GM21381 (cell line): ENCODE measurements at regions not wholly inside any gene's neighbourhood (a gene's known extent, or its start where the extent isn't known, plus 50 kb on each side); places are given as distances from the start of the nearest gene placed in this dataset.
"Not testable (repeated sequence)": the region's sequence is repeated elsewhere in the genome, so short reads cannot be mapped to it uniquely, and the experiment has no call there.

Source experiments
- ATAC-seq: cut with Tn5 transposase; IDR thresholded peaks from one replicate; pipeline ENCODE4 v1.9.1; 2021; ENCODE audit warnings: mild to moderate bottlenecking, moderate library complexity; ENCODE audit not compliant: unreplicated experiment

- no peak for ATAC-seq
These were observed 156.5 kb upstream of the SGCD start for GRCh38 chr5:156170351-156170961.

- no peak for ATAC-seq
These were observed 152.7 kb upstream of the SGCD start for GRCh38 chr5:156174225-156174624.

GRCh38 chr5:156178117-156178516 is 148.8 kb upstream of the SGCD start:
- ATAC-seq = no peak

GRCh38 chr5:156181656-156182055 is 145.3 kb upstream of the SGCD start:
- ATAC-seq = no peak

GRCh38 chr5:156182174-156182967 is 144.6 kb upstream of the SGCD start:
- ATAC-seq = no peak

GRCh38 chr5:156186760-156187159 is 140.2 kb upstream of the SGCD start:
- ATAC-seq = no peak

GRCh38 chr5:156188016-156188415 is 138.9 kb upstream of the SGCD start:
- ATAC-seq = no peak

GRCh38 chr5:156189628-156190027 is 137.3 kb upstream of the SGCD start:
- no peak for ATAC-seq

- no peak for ATAC-seq
These were observed 135.4 kb upstream of the SGCD start for GRCh38 chr5:156191547-156191946.

GRCh38 chr5:156197042-156197635 is 129.8 kb upstream of the SGCD start:
- no peak for ATAC-seq

- ATAC-seq = no peak
These were observed 127.9 kb upstream of the SGCD start for GRCh38 chr5:156199045-156199444.

GRCh38 chr5:156200938-156201787 is 125.8 kb upstream of the SGCD start:
- no peak for ATAC-seq

- ATAC-seq = no peak
These were observed 125.1 kb upstream of the SGCD start for GRCh38 chr5:156201788-156202403.

- no peak for ATAC-seq
These were observed 118.7 kb upstream of the SGCD start for GRCh38 chr5:156208271-156208670.

GRCh38 chr5:156218367-156219158 is 108.4 kb upstream of the SGCD start:
- no peak for ATAC-seq

GRCh38 chr5:156219483-156220005 is 107.4 kb upstream of the SGCD start:
- no peak for ATAC-seq

- ATAC-seq = no peak
These were observed 105.1 kb upstream of the SGCD start for GRCh38 chr5:156221816-156222215.

GRCh38 chr5:156223547-156223946 is 103.4 kb upstream of the SGCD start:
- no peak for ATAC-seq

GRCh38 chr5:156226485-156226884 is 100.5 kb upstream of the SGCD start:
- not testable (repeated sequence) for ATAC-seq

- no peak for ATAC-seq
These were observed 96.1 kb upstream of the SGCD start for GRCh38 chr5:156230887-156231286.
